ENCODE measurements at regions not wholly inside any gene's neighbourhood (a gene's known extent, or its start where the extent isn't known, plus 50 kb on each side); places are given as distances from the start of the nearest gene placed in this dataset.

DNA sequence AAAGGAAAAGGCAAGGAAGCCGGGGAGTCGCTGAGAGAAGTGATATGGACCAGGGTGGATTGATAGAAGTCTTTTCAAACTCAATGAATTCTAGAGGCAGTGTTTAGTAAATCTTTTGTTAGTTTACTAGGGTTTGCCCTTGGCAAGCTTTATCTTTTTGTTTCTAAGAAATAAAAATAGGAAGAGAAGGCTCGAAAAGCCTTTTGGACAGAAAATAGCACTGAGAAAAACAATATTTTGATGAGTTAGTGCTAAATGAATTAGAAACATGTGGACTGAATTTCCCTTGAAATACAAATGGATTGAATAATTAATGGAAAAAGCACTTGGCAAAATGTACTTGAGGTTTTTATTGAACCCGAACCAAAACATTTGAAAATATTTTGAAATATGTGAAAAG, 121.8 kb upstream of the SPAG17 start:
- TF ChIP-seq EP300 (IDR thresholded peaks at IDR 0.05; ENCODE audit: low read depth): no peak
- TF ChIP-seq, protein P1, sequence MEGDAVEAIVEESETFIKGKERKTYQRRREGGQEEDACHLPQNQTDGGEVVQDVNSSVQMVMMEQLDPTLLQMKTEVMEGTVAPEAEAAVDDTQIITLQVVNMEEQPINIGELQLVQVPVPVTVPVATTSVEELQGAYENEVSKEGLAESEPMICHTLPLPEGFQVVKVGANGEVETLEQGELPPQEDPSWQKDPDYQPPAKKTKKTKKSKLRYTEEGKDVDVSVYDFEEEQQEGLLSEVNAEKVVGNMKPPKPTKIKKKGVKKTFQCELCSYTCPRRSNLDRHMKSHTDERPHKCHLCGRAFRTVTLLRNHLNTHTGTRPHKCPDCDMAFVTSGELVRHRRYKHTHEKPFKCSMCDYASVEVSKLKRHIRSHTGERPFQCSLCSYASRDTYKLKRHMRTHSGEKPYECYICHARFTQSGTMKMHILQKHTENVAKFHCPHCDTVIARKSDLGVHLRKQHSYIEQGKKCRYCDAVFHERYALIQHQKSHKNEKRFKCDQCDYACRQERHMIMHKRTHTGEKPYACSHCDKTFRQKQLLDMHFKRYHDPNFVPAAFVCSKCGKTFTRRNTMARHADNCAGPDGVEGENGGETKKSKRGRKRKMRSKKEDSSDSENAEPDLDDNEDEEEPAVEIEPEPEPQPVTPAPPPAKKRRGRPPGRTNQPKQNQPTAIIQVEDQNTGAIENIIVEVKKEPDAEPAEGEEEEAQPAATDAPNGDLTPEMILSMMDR (IDR thresholded peaks at IDR 0.05): no peak
- no peak for TF ChIP-seq POLR2AphosphoS5 (IDR thresholded peaks at IDR 0.05)
- TF ChIP-seq POLR2A (IDR thresholded peaks at IDR 0.05): no peak

Measured in transverse colon (tissue), 4 donors.